ENCODE measurements at regions not wholly inside any gene's neighbourhood (a gene's known extent, or its start where the extent isn't known, plus 50 kb on each side); places are given as distances from the start of the nearest gene placed in this dataset.

- no peak overlapping the region for H3K56ac ChIP-seq (ENCODE audit: insufficient read length, low read depth, low read length)
- no peak overlapping the region for H3K14ac ChIP-seq (ENCODE audit: insufficient read depth, low read length)
- H2AFZ ChIP-seq (ENCODE audit: low read length): no peak overlapping the region
- no peak overlapping the region for H2BK20ac ChIP-seq (ENCODE audit: low read depth, low read length, poor library complexity, severe bottlenecking)
- H3K27ac ChIP-seq (ENCODE audit: insufficient read length, low read depth, low read length): no peak overlapping the region
- H3K79me2 ChIP-seq (ENCODE audit: insufficient read depth, low read length): no peaks in the 10 kb centered on the region
- H4K8ac ChIP-seq (replicated peaks; ENCODE audit: insufficient read length, low read depth, low read length): no peak overlapping the region
- no peak overlapping the region for H4K91ac ChIP-seq (ENCODE audit: insufficient read length, low read depth, low read length)
- no peak overlapping the region for H2AK5ac ChIP-seq (ENCODE audit: insufficient read length, low read length)
- no peaks in the 10 kb centered on the region for H3K79me1 ChIP-seq (ENCODE audit: insufficient read depth, low read depth, low read length, poor library complexity, severe bottlenecking)
- DNase-seq: no peak
- H2BK12ac ChIP-seq (ENCODE audit: insufficient read length, low read depth, low read length): no peak overlapping the region
- H3K4me2 ChIP-seq (ENCODE audit: insufficient read depth, insufficient read length, low read length): no peak overlapping the region
- H2BK15ac ChIP-seq (ENCODE audit: low read depth, low read length): no peak overlapping the region
- H3K36me3 Mint-ChIP-seq (ENCODE audit: insufficient read depth in 1 of 3, low read depth in 3 of 3): no peaks in the 10 kb centered on the region
- H2BK120ac ChIP-seq (ENCODE audit: low read depth, low read length, poor library complexity, severe bottlenecking): no peak overlapping the region
- H3K18ac ChIP-seq (ENCODE audit: insufficient read length, low read depth, low read length): no peak overlapping the region
- no peak overlapping the region for H3K27ac Mint-ChIP-seq
- no peaks in the 10 kb centered on the region for H3K9me3 Mint-ChIP-seq
- no peaks in the 10 kb centered on the region for H3K9me3 ChIP-seq (ENCODE audit: control insufficient read depth, low read depth, low read length)
- no peak overlapping the region for H3K23ac ChIP-seq (ENCODE audit: insufficient read length, low read depth, low read length)
- H3K27me3 Mint-ChIP-seq (ENCODE audit: low read depth): no peaks in the 10 kb centered on the region
- TF ChIP-seq CTCF (conservative IDR thresholded peaks at IDR 0.05): no peak
- no peaks in the 10 kb centered on the region for H3K23me2 ChIP-seq (ENCODE audit: insufficient read length, low read depth, low read length, poor library complexity, severe bottlenecking)
- no peak overlapping the region for H3K9ac ChIP-seq (ENCODE audit: extremely low read depth, insufficient read length, low read length)
- no peaks in the 10 kb centered on the region for H3K4me1 ChIP-seq (ENCODE audit: insufficient read depth, low read length)
- H3K4me3 Mint-ChIP-seq: no peak overlapping the region
- no CpG with 5 or more reads among the region's 3 CpGs for WGBS (ENCODE audit: extremely low coverage, insufficient read length, low lambda C conversion rate)
- H2BK5ac ChIP-seq (ENCODE audit: insufficient read length, low read length): no peak overlapping the region
- no peaks in the 10 kb centered on the region for H3K27me3 ChIP-seq (ENCODE audit: insufficient read depth, low read length)
- H4K5ac ChIP-seq (ENCODE audit: insufficient read length, low read depth, low read length): no peak overlapping the region
- H4K20me1 ChIP-seq (ENCODE audit: control insufficient read depth, insufficient read depth, insufficient read length): no peaks in the 10 kb centered on the region
- H3T11ph ChIP-seq (ENCODE audit: low read length): no peak overlapping the region
- H3K4ac ChIP-seq (ENCODE audit: low read depth, low read length): no peak overlapping the region
- H3K4me1 Mint-ChIP-seq: peaks cover 25 to 30% of the 10 kb centered on the region in 2 experiments
Measured at GRCh38 chr4:31065086-31065485, 344.9 kb downstream of the PCDH7 start.

Measured in H9 (cell line).